Stromal cell of bone marrow (primary cell): ENCODE measurements at regions not wholly inside any gene's neighbourhood (a gene's known extent, or its start where the extent isn't known, plus 50 kb on each side); places are given as distances from the start of the nearest gene placed in this dataset.
A peak's percentile ranks its signal among the peaks of the same experiment; 100 is the strongest.
"Not testable (repeated sequence)": the region's sequence is repeated elsewhere in the genome, so short reads cannot be mapped to it uniquely, and the experiment has no call there.

Experiments used
- DNase-seq: peaks from one replicate; pipeline ENCODE4 v3.0.0-alpha.2; 2012; ENCODE audit warnings: low read depth

- DNase-seq: not testable (repeated sequence)
Observed at GRCh38 chr1:234817313-234818039, 207.5 kb upstream of the IRF2BP2 start.

- DNase-seq: not testable (repeated sequence)
Observed at GRCh38 chr1:234816864-234817263, 206.9 kb upstream of the IRF2BP2 start.

GRCh38 chr1:234816186-234816851 is 206.3 kb upstream of the IRF2BP2 start:
- DNase-seq: not testable (repeated sequence)

- DNase-seq: not testable (repeated sequence)
Observed at GRCh38 chr1:234815295-234815815, 205.4 kb upstream of the IRF2BP2 start.

GRCh38 chr1:234814235-234814634 is 204.3 kb upstream of the IRF2BP2 start:
- not testable (repeated sequence) for DNase-seq

- peak; percentile 76 for DNase-seq
Observed at GRCh38 chr1:234811824-234812223, 201.8 kb upstream of the IRF2BP2 start.

GRCh38 chr1:234810726-234811125 is 200.7 kb upstream of the IRF2BP2 start:
- DNase-seq: not testable (repeated sequence)

GRCh38 chr1:234809854-234810245 is 199.9 kb upstream of the IRF2BP2 start:
- DNase-seq: not testable (repeated sequence)

GRCh38 chr1:234808943-234809853 is 199.2 kb upstream of the IRF2BP2 start:
- DNase-seq: not testable (repeated sequence)

- DNase-seq: not testable (repeated sequence)
Observed at GRCh38 chr1:234808459-234808858, 198.5 kb upstream of the IRF2BP2 start.

- DNase-seq: not testable (repeated sequence)
Observed at GRCh38 chr1:234807705-234808104, 197.7 kb upstream of the IRF2BP2 start.

GRCh38 chr1:234802586-234802985 is 192.6 kb upstream of the IRF2BP2 start:
- not testable (repeated sequence) for DNase-seq

GRCh38 chr1:234801636-234802035 is 191.7 kb upstream of the IRF2BP2 start:
- not testable (repeated sequence) for DNase-seq

GRCh38 chr1:234801147-234801546 is 191.2 kb upstream of the IRF2BP2 start:
- not testable (repeated sequence) for DNase-seq

GRCh38 chr1:234800563-234800962 is 190.6 kb upstream of the IRF2BP2 start:
- not testable (repeated sequence) for DNase-seq

GRCh38 chr1:234799021-234799689 is 189.2 kb upstream of the IRF2BP2 start:
- not testable (repeated sequence) for DNase-seq

- not testable (repeated sequence) for DNase-seq
Observed at GRCh38 chr1:234797216-234797615, 187.2 kb upstream of the IRF2BP2 start.

- not testable (repeated sequence) for DNase-seq
Observed at GRCh38 chr1:234796438-234796792, 186.4 kb upstream of the IRF2BP2 start.

- not testable (repeated sequence) for DNase-seq
Observed at GRCh38 chr1:234795711-234796437, 185.9 kb upstream of the IRF2BP2 start.

- DNase-seq: not testable (repeated sequence)
Observed at GRCh38 chr1:234795007-234795406, 185.0 kb upstream of the IRF2BP2 start.

- not testable (repeated sequence) for DNase-seq
Observed at GRCh38 chr1:234794452-234794851, 184.5 kb upstream of the IRF2BP2 start.
